SU-DHL-6 (cell line): ENCODE measurements at regions not wholly inside any gene's neighbourhood (a gene's known extent, or its start where the extent isn't known, plus 50 kb on each side); places are given as distances from the start of the nearest gene placed in this dataset.

Experiments used
- EZH2phosphoT487 ChIP-seq: fragments of 200-600 bp; sonication (generic), shearing (Covaris generic); conservative IDR thresholded peaks from 2 replicates; pipeline ENCODE4 v1.6.1; 2018; ENCODE audit warnings: mild to moderate bottlenecking, antibody characterized with exemption, low read length, moderate library complexity, mixed read lengths
- TF ChIP-seq, protein P1 (sequence below): fragments of 200-600 bp; sonication (generic); IDR thresholded peaks from one replicate; pipeline ENCODE4 v1.5.1; 2017; ENCODE audit warnings: antibody characterized with exemption, mild to moderate bottlenecking, low read length, moderate library complexity; ENCODE audit not compliant: insufficient read depth, poor library complexity, severe bottlenecking

DNA sequence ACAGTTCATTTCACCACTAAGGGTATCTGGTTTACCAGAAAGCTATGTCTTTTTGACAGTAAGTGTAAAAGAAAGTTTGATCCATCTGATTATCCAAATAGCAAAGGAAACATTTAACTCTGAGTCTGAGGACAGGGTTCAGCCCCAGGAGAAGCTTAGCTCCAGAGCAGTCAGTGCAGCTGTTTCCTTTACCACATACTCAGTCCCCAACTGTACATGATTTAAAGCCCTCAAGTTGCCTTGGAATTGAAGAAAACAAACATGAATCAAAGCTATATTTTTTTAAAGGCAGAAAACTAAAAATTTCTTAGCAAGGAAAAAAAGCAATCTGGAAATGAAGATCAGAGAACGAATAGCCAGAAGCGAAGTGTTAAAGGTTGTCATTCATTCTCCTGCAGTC is 746.0 kb downstream of the METTL4 start:
- TF ChIP-seq, protein P1, sequence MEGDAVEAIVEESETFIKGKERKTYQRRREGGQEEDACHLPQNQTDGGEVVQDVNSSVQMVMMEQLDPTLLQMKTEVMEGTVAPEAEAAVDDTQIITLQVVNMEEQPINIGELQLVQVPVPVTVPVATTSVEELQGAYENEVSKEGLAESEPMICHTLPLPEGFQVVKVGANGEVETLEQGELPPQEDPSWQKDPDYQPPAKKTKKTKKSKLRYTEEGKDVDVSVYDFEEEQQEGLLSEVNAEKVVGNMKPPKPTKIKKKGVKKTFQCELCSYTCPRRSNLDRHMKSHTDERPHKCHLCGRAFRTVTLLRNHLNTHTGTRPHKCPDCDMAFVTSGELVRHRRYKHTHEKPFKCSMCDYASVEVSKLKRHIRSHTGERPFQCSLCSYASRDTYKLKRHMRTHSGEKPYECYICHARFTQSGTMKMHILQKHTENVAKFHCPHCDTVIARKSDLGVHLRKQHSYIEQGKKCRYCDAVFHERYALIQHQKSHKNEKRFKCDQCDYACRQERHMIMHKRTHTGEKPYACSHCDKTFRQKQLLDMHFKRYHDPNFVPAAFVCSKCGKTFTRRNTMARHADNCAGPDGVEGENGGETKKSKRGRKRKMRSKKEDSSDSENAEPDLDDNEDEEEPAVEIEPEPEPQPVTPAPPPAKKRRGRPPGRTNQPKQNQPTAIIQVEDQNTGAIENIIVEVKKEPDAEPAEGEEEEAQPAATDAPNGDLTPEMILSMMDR, result no peak
- no peak for TF ChIP-seq EZH2phosphoT487
